HEK293 (cell line): ENCODE measurements at regions not wholly inside any gene's neighbourhood (a gene's known extent, or its start where the extent isn't known, plus 50 kb on each side); places are given as distances from the start of the nearest gene placed in this dataset.

Experiments used
- CTCF ChIA-PET: fragments of 350-600 bp; formaldehyde crosslinking; extraction: SDS; loops from one replicate; lab custom pipeline; 2021; ENCODE audit warnings: antibody characterized with exemption; lab: Yijun Ruan, JAX
- POLR2A ChIA-PET: fragments of 300-600 bp; formaldehyde crosslinking; extraction: SDS; loops from one replicate; lab custom pipeline; 2020; ENCODE audit warnings: antibody characterized with exemption, inconsistent platforms; lab: Yijun Ruan, JAX
- H3K27ac ChIP-seq: fragments of 200-500 bp; sonication (Bioruptor generic); 2 replicates; pipeline ENCODE4 v1.5.1; 2014; ENCODE audit warnings: low read depth, low read length, control low read depth, inconsistent platforms; ENCODE audit errors: extremely low read depth
- H3K36me3 ChIP-seq, 2 experiments: fragments of 200-500 bp in 1 of 2; sonication (Bioruptor generic) in 1 of 2; 1 replicate in 1 of 2; 2 replicates in 1 of 2; pipeline ENCODE4 v1.5.1; 2014 to 2017; ENCODE audit warnings: inconsistent platforms in 2 of 2, low read length in 2 of 2; ENCODE audit not compliant: control insufficient read depth in 2 of 2, insufficient read depth in 1 of 2
- H3K4me1 ChIP-seq: fragments of 200-500 bp; sonication (Bioruptor generic); 2 replicates; pipeline ENCODE4 v1.5.1; 2014; ENCODE audit warnings: mild to moderate bottlenecking, low read length, inconsistent platforms; ENCODE audit not compliant: control insufficient read depth, insufficient read depth
- H3K4me3 ChIP-seq: 2 replicates; pipeline ENCODE4 v1.5.1; 2011; ENCODE audit warnings: low read depth, mild to moderate bottlenecking, control low read depth, low read length, moderate library complexity
- H3K9me3 ChIP-seq: fragments of 200-500 bp; sonication (Bioruptor generic); 2 replicates; pipeline ENCODE4 v1.5.1; 2014; ENCODE audit warnings: low read depth, low read length, inconsistent platforms; ENCODE audit not compliant: control insufficient read depth, insufficient read depth
- FEZF1 ChIP-seq: fragments of 450-650 bp; formaldehyde crosslinking; IDR thresholded peaks from 2 replicates; pipeline ENCODE4 v1.5.1; 2016; ENCODE audit warnings: missing biosample characterization, missing genetic modification characterization
- GLIS1 ChIP-seq: fragments of 450-650 bp; formaldehyde crosslinking; IDR thresholded peaks from 2 replicates; pipeline ENCODE4 v1.5.1; 2016; ENCODE audit warnings: missing biosample characterization, missing genetic modification characterization
- GLIS2 ChIP-seq: fragments of 450-650 bp; formaldehyde crosslinking; IDR thresholded peaks from 2 replicates; pipeline ENCODE4 v1.5.1; 2016; ENCODE audit warnings: missing biosample characterization, missing genetic modification characterization
- OVOL3 ChIP-seq: fragments of 450-650 bp; formaldehyde crosslinking; IDR thresholded peaks from 2 replicates; pipeline ENCODE4 v1.5.1; 2016; ENCODE audit warnings: missing biosample characterization, missing genetic modification characterization
- SCRT2 ChIP-seq: fragments of 450-650 bp; formaldehyde crosslinking; IDR thresholded peaks from 2 replicates; pipeline ENCODE4 v1.5.1; 2016; ENCODE audit warnings: missing biosample characterization, missing genetic modification characterization
- YY1 ChIP-seq: fragments of 450-650 bp; formaldehyde crosslinking; IDR thresholded peaks from 2 replicates; pipeline ENCODE4 v1.5.1; 2018; ENCODE audit warnings: missing biosample characterization, missing genetic modification characterization
- ZBTB21 ChIP-seq: fragments of 450-650 bp; formaldehyde crosslinking; IDR thresholded peaks from 2 replicates; pipeline ENCODE4 v1.5.1; 2017; ENCODE audit warnings: missing biosample characterization, missing genetic modification characterization
- ZBTB8A ChIP-seq: fragments of 450-650 bp; formaldehyde crosslinking; IDR thresholded peaks from 2 replicates; pipeline ENCODE4 v1.5.1; 2016; ENCODE audit warnings: missing biosample characterization, missing genetic modification characterization
- ZFP37 ChIP-seq: fragments of 450-650 bp; formaldehyde crosslinking; IDR thresholded peaks from 2 replicates; pipeline ENCODE4 v1.5.1; 2016; ENCODE audit warnings: missing biosample characterization, missing genetic modification characterization
- ZFP41 ChIP-seq: fragments of 450-650 bp; formaldehyde crosslinking; IDR thresholded peaks from 2 replicates; pipeline ENCODE4 v1.5.1; 2016; ENCODE audit warnings: missing biosample characterization, missing genetic modification characterization, borderline replicate concordance
- ZFP69B ChIP-seq: fragments of 450-650 bp; formaldehyde crosslinking; IDR thresholded peaks from 2 replicates; pipeline ENCODE4 v1.5.1; 2016; ENCODE audit warnings: missing biosample characterization, missing genetic modification characterization
- ZIC2 ChIP-seq: fragments of 450-650 bp; formaldehyde crosslinking; IDR thresholded peaks from 2 replicates; pipeline ENCODE4 v1.5.1; 2016; ENCODE audit warnings: missing biosample characterization, missing genetic modification characterization
- ZNF112 ChIP-seq: fragments of 450-650 bp; formaldehyde crosslinking; IDR thresholded peaks from 2 replicates; pipeline ENCODE4 v1.5.0; 2017; ENCODE audit warnings: missing biosample characterization, missing genetic modification characterization
- ZNF214 ChIP-seq: fragments of 450-650 bp; formaldehyde crosslinking; IDR thresholded peaks from 2 replicates; pipeline ENCODE4 v1.5.1; 2017; ENCODE audit warnings: missing biosample characterization, mild to moderate bottlenecking, missing genetic modification characterization, borderline replicate concordance
- ZNF335 ChIP-seq: fragments of 450-650 bp; formaldehyde crosslinking; conservative IDR thresholded peaks from 2 replicates; pipeline ENCODE4 v1.5.1; 2016; ENCODE audit warnings: missing biosample characterization, missing genetic modification characterization
- ZNF423 ChIP-seq: fragments of 450-650 bp; formaldehyde crosslinking; IDR thresholded peaks from 2 replicates; pipeline ENCODE4 v1.5.1; 2016; ENCODE audit warnings: missing biosample characterization, missing genetic modification characterization
- ZNF48 ChIP-seq: fragments of 450-650 bp; formaldehyde crosslinking; IDR thresholded peaks from 2 replicates; pipeline ENCODE4 v1.5.1; 2016; ENCODE audit warnings: missing biosample characterization, missing genetic modification characterization
- ZNF521 ChIP-seq: fragments of 450-650 bp; formaldehyde crosslinking; IDR thresholded peaks from 2 replicates; pipeline ENCODE4 v1.5.1; 2017; ENCODE audit warnings: missing biosample characterization, mild to moderate bottlenecking, missing genetic modification characterization
- ZNF654 ChIP-seq: fragments of 450-650 bp; formaldehyde crosslinking; IDR thresholded peaks from 2 replicates; pipeline ENCODE4 v1.5.1; 2016; ENCODE audit warnings: low read depth, missing biosample characterization, missing genetic modification characterization
- ZNF707 ChIP-seq: fragments of 450-650 bp; formaldehyde crosslinking; IDR thresholded peaks from 2 replicates; pipeline ENCODE4 v1.5.1; 2016; ENCODE audit warnings: missing biosample characterization, missing genetic modification characterization
- ZNF776 ChIP-seq: fragments of 450-650 bp; formaldehyde crosslinking; IDR thresholded peaks from 2 replicates; pipeline ENCODE4 v1.5.0; 2017; ENCODE audit warnings: missing biosample characterization, missing genetic modification characterization, borderline replicate concordance
- ZSCAN23 ChIP-seq: fragments of 450-650 bp; formaldehyde crosslinking; IDR thresholded peaks from 2 replicates; pipeline ENCODE4 v1.5.1; 2016; ENCODE audit warnings: missing biosample characterization, missing genetic modification characterization
- TF ChIP-seq, protein P1 (sequence below): fragments of 450-650 bp; formaldehyde crosslinking; IDR thresholded peaks from 2 replicates; pipeline ENCODE4 v1.5.1; 2016; ENCODE audit warnings: missing biosample characterization, missing genetic modification characterization
- TF ChIP-seq, protein P2 (sequence below): fragments of 450-650 bp; formaldehyde crosslinking; IDR thresholded peaks from 2 replicates; pipeline ENCODE4 v1.5.1; 2017; ENCODE audit warnings: missing biosample characterization, missing genetic modification characterization
- TF ChIP-seq, protein P3 (sequence below): fragments of 450-650 bp; IDR thresholded peaks from 2 replicates; pipeline ENCODE4 v1.5.1; 2018; ENCODE audit warnings: missing biosample characterization, mild to moderate bottlenecking, missing genetic modification characterization
- TF ChIP-seq, protein P4 (sequence below): fragments of 450-650 bp; formaldehyde crosslinking; IDR thresholded peaks from 2 replicates; pipeline ENCODE4 v1.5.1; 2016; ENCODE audit warnings: missing biosample characterization, missing genetic modification characterization

DNA sequence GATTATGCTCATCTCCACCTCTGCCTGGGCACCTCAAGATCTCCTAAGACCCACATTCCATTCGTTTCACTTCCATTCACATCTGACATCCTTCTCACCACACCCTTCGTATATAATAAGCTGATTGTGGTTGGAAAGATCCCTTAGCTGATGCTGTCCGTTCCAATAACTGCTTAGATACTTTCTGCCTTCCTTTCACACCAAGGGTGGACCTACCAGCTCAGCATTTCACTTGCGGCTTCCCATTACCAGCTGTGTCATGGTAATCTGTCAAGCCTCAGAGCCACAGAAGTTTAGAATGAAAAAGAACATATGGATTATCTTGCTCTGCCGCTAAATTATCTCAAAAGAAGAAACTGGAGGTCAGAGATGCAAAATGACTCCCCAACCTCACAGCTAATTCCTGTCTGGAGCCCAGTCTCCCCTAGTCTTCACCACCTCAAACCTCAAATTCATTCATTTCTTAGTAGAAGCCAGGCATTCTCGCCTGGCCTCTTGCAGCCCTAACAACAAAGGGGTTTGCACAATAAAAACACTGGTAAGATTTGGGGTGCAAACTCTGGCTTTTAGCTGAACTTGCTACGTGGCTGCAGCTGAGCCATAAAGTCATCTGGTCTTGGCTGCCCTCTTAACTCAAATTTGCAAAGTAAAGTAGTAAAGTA lies 182.8 kb upstream of the HS3ST3A1 start (continued):
- TF ChIP-seq ZNF776 (tag by site-specific recombination): no peak

DNA sequence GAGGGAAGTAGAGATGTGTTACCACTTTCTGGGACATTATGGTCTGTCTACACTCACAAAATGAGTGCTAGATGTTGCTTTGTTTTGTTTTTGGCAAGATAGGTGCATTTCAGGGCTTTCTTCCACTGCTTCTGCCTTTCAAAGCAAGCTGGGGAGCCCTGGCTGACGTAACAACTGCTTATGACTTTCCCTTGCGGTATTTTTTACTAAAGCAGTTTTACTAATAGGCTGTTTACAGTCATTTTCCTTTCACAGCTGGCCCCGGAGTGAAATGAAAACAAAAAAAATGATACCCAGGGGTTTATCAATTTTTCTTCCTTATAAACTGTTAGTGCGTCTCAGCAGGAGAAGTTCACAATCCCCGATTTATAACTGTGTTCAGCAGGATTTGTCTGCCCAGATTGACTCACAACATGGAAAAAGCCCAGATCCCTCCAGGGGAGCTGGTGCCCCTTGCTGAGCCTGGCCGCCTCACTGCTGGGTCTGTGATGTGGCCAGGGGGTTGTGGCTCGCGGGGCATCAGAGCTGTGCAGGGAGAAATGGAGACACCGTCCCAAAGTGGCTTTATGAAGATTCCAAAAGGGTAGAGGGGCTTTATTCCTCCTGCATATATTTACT lies 184.4 kb upstream of the HS3ST3A1 start:
- POLR2A ChIA-PET: no interaction called here
- Histone ChIP-seq H3K4me1 (no peaks in the 10 kb centered on the region), H3K27ac (no peak overlapping the region), H3K36me3 (no peaks in the 10 kb centered on the region), H3K4me3 (no peak overlapping the region), H3K9me3 (no peaks in the 10 kb centered on the region; the same call in 1 of the 2 replicates)
- CTCF ChIA-PET: no interaction called here
- TF ChIP-seq GLIS1 (tag by site-specific recombination): peak; percentile 94
- TF ChIP-seq ZNF707 (tag by site-specific recombination): no peak
- TF ChIP-seq ZBTB21 (tag by site-specific recombination): peak; percentile 48; the same call in 1 of the 2 replicates
- peak; percentile 90 for TF ChIP-seq ZNF423
- no peak; the same call in 1 of the 2 replicates for TF ChIP-seq YY1
- TF ChIP-seq ZNF335 (tag by site-specific recombination): peak; percentile 21; the same call in 1 of the 2 replicates
- peak; percentile 71 for TF ChIP-seq ZBTB8A (tag by site-specific recombination)
- TF ChIP-seq ZNF654 (tag by site-specific recombination): no peak
- TF ChIP-seq FEZF1: peak; percentile 62; the same call in 1 of the 2 replicates
- TF ChIP-seq ZIC2 (tag by site-specific recombination): peak; percentile 100
- peak; percentile 36 for TF ChIP-seq GLIS2
- no peak for TF ChIP-seq ZFP69B (tag by site-specific recombination)
- TF ChIP-seq, protein P1, sequence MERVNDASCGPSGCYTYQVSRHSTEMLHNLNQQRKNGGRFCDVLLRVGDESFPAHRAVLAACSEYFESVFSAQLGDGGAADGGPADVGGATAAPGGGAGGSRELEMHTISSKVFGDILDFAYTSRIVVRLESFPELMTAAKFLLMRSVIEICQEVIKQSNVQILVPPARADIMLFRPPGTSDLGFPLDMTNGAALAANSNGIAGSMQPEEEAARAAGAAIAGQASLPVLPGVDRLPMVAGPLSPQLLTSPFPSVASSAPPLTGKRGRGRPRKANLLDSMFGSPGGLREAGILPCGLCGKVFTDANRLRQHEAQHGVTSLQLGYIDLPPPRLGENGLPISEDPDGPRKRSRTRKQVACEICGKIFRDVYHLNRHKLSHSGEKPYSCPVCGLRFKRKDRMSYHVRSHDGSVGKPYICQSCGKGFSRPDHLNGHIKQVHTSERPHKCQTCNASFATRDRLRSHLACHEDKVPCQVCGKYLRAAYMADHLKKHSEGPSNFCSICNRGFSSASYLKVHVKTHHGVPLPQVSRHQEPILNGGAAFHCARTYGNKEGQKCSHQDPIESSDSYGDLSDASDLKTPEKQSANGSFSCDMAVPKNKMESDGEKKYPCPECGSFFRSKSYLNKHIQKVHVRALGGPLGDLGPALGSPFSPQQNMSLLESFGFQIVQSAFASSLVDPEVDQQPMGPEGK: no peak
- TF ChIP-seq, protein P2, sequence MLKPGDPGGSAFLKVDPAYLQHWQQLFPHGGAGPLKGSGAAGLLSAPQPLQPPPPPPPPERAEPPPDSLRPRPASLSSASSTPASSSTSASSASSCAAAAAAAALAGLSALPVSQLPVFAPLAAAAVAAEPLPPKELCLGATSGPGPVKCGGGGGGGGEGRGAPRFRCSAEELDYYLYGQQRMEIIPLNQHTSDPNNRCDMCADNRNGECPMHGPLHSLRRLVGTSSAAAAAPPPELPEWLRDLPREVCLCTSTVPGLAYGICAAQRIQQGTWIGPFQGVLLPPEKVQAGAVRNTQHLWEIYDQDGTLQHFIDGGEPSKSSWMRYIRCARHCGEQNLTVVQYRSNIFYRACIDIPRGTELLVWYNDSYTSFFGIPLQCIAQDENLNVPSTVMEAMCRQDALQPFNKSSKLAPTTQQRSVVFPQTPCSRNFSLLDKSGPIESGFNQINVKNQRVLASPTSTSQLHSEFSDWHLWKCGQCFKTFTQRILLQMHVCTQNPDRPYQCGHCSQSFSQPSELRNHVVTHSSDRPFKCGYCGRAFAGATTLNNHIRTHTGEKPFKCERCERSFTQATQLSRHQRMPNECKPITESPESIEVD (tag by site-specific recombination): peak; percentile 86

DNA sequence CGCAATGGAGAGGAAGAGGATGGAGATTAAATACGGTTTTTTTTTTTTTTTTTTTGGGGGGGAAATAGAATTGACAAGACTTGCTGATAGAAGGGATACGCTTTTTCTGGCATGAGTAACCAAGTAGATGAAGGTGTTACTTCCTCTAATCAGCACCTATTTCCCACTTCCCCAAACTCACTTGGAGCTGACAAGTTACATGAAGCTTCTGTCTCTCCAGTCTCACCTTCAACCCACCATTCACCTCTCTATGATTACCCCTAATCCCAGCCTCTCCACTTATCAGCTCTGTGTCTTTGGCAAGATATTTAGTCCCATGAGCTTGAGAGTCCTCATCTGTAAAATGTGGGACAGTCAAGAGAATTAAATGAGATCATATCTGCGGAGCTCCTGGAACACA lies 185.9 kb upstream of the HS3ST3A1 start:
- CTCF ChIA-PET: interaction anchor here (1.0 kb wide), 1 partner anchor 192 kb away, joined by 3 read pairs; no protein-coding TSS in a partner anchor
- Histone ChIP-seq H3K9me3 (no peaks in the 10 kb centered on the region; the same call in 1 of the 2 replicates), H3K36me3 (no peaks in the 10 kb centered on the region), H3K4me1 (no peaks in the 10 kb centered on the region), H3K27ac (no peak overlapping the region), H3K4me3 (no peak overlapping the region)
- POLR2A ChIA-PET: no interaction called here
- TF ChIP-seq ZNF48 (tag by site-specific recombination) (no peak), ZFP41 (tag by site-specific recombination) (no peak), SCRT2 (tag by site-specific recombination) (no peak), OVOL3 (tag by site-specific recombination) (no peak), ZNF521 (tag by site-specific recombination) (no peak), ZNF423 (no peak), ZSCAN23 (tag by site-specific recombination) (no peak), ZFP37 (tag by site-specific recombination) (no peak), ZNF112 (tag by site-specific recombination) (no peak), ZNF214 (tag by site-specific recombination) (no peak)
- TF ChIP-seq, protein P3, sequence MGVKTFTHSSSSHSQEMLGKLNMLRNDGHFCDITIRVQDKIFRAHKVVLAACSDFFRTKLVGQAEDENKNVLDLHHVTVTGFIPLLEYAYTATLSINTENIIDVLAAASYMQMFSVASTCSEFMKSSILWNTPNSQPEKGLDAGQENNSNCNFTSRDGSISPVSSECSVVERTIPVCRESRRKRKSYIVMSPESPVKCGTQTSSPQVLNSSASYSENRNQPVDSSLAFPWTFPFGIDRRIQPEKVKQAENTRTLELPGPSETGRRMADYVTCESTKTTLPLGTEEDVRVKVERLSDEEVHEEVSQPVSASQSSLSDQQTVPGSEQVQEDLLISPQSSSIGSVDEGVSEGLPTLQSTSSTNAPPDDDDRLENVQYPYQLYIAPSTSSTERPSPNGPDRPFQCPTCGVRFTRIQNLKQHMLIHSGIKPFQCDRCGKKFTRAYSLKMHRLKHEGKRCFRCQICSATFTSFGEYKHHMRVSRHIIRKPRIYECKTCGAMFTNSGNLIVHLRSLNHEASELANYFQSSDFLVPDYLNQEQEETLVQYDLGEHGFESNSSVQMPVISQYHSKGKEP (tag by site-specific recombination): no peak
- TF ChIP-seq, protein P4, sequence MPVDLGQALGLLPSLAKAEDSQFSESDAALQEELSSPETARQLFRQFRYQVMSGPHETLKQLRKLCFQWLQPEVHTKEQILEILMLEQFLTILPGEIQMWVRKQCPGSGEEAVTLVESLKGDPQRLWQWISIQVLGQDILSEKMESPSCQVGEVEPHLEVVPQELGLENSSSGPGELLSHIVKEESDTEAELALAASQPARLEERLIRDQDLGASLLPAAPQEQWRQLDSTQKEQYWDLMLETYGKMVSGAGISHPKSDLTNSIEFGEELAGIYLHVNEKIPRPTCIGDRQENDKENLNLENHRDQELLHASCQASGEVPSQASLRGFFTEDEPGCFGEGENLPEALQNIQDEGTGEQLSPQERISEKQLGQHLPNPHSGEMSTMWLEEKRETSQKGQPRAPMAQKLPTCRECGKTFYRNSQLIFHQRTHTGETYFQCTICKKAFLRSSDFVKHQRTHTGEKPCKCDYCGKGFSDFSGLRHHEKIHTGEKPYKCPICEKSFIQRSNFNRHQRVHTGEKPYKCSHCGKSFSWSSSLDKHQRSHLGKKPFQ (tag by site-specific recombination): no peak
